Activated naive CD4-positive, alpha-beta T cell treated with anti-CD3 and anti-CD28 coated beads, Interleukin-2, amount 50 U/mL, for 72 hours (primary cell): ENCODE measurements at regions not wholly inside any gene's neighbourhood (a gene's known extent, or its start where the extent isn't known, plus 50 kb on each side); places are given as distances from the start of the nearest gene placed in this dataset.

Source experiments
- ATAC-seq, 2 donors: fragments of 150-1000 bp; cut with Tn5 transposase; 2 replicates each; pipeline ENCODE4 v1.10.0; 2021; ENCODE audit warnings: mild to moderate bottlenecking in 2 of 2, moderate library complexity in 2 of 2
- DNase-seq, 2 donors: peaks; one replicate each; pipeline ENCODE4 v3.0.0; 2021 to 2022; ENCODE audit warnings: low spot score in 2 of 2
- H3K27ac Mint-ChIP-seq, 2 donors: one replicate each; pipeline ENCODE4 v1.8.0; 2022; ENCODE audit warnings: mild to moderate bottlenecking in 2 of 2, mixed read lengths in 2 of 2
- H3K36me3 Mint-ChIP-seq, 2 donors: one replicate each; pipeline ENCODE4 v1.8.0; 2022; ENCODE audit warnings: mixed read lengths in 2 of 2
- H3K9me3 Mint-ChIP-seq, 2 donors: one replicate each; pipeline ENCODE4 v1.8.0; 2022; ENCODE audit warnings: mixed read lengths in 2 of 2

DNA sequence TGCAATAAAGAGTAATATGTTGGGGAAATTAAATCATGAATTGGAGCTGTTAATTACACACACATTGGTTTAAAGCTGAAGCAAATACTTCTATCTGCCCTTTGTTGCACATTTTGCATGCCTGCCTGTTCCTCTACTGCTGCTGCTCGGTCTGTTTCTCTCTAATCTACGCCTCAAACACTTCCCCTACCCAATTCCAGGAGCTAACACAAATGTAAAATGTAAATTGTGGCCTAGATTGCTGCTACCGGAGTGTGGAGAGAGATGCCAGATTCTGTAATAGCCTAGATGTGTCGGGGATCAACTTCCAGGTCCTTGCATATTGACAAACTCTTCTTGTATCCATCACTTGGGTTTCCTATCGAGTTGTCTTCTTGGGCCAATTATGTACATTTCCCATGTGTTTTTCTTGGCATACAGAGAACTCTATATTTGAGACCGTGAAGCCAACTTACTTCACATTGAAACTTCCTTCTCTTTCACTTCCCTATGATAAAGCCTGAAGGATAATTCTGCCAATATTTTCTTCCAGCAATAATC, 450.4 kb upstream of the NR2F2 start:
- H3K27ac Mint-ChIP-seq = no peak overlapping the region
- no peak for DNase-seq
- ATAC-seq = no peak
- no peaks in the 10 kb centered on the region for H3K9me3 Mint-ChIP-seq
- peaks cover 0 to 9% of the 10 kb centered on the region in 2 donors for H3K36me3 Mint-ChIP-seq

DNA sequence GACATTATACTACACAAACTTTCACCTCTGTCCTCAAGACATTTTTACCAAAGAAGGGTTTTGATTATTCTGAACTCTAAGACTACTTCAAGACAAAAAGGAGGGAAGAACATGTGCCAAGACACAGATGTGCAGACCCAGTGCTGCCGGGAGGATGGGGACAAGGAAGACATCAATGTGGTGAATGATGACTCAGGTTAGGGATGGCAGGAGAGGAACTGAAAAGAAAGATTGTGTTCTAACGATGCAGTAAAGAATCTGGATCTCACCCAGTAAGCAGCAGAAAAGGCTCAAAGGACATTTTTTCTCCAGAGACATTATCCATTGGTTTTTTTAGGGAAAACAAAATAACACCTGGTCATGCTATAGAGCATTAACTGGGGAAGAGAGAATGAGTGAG, 449.9 kb upstream of the NR2F2 start:
- H3K9me3 Mint-ChIP-seq = no peaks in the 10 kb centered on the region
- no peak for DNase-seq
- H3K36me3 Mint-ChIP-seq = peaks cover 0 to 9% of the 10 kb centered on the region in 2 donors
- no peak overlapping the region for H3K27ac Mint-ChIP-seq
- ATAC-seq = no peak

DNA sequence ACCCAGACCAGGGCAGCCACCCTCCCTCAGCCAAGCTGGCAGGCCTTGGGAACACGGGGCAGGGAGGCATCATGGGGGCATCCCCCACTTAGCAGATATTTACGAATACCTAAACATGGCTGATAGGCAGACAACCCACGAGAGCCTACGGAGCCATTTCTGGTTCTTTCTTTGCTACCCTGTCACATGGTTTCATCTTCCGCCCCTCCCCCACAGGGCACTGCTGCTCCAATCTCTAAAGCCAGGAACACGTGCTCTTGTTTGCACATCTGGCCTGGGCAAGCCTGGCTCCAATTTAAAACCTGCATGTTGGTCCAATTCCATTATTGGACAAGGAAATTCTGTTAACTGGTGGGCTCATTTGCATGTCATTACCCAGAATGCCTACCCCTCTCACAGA, 447.4 kb upstream of the NR2F2 start:
- DNase-seq (no peak), ATAC-seq (no peak)
- Mint-ChIP-seq H3K9me3 (no peaks in the 10 kb centered on the region), H3K27ac (no peak overlapping the region), H3K36me3 (peaks cover 0 to 15% of the 10 kb centered on the region in 2 donors)

DNA sequence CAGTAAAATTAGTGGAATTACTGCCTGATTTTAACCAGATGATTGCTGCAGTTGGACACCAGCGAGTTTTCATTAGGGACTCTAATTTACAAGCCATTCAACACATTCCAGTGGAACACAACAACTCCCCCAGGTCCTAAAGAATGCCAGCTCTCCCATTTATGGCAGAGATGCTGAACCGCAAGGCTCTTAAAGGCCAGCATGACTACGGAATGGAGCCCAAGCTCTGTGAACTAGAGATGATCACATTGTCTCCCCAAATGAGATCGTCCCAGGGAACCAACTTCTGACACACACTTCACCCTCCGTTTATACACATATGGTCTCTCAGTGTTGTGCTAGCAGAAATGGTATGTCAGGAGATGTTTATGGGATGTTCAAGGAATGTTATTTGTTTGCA, 446.2 kb upstream of the NR2F2 start:
- DNase-seq = no peak
- no peak for ATAC-seq
- H3K27ac Mint-ChIP-seq = no peak overlapping the region
- peaks cover 0 to under 1% of the 10 kb centered on the region in 2 donors for H3K9me3 Mint-ChIP-seq
- peaks cover 0 to 15% of the 10 kb centered on the region in 2 donors for H3K36me3 Mint-ChIP-seq

DNA sequence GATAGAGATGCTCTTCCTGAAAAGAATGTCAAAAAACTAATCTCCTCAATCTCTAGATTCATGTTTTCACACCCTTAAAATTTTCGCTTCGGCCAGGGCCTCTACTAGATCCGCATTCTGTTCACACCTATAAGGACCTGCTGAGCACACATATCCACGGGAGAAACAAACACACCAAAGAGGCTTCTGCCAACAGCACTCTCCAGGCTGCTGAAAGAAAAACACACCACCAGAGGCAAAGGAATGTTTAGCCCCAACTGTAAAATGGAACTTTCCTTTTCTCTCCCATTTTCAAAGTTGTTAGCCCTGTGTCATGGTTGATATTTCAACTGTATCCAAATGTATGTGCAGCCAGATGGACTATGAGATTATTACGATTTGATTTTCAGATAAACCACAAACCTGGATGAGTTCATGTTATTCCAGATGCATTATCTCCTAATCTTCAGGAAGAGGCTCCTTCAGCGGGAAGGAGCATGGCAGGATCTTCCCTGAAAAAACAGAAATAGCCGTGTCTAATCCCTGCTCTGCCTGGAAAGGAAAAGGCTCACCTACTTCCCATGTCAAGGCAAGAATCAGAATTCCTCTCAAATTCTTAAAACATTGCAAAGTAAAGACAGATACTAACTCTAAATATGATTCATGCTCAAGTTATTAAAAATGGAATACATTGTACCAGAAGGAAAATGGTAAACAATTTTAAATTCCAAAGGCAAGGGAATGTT, 442.7 kb upstream of the NR2F2 start:
- Mint-ChIP-seq H3K27ac (no peak overlapping the region), H3K36me3 (peaks cover 0 to 7% of the 10 kb centered on the region in 2 donors), H3K9me3 (peaks cover 0 to 5% of the 10 kb centered on the region in 2 donors)
- no peak for DNase-seq
- ATAC-seq = no peak

DNA sequence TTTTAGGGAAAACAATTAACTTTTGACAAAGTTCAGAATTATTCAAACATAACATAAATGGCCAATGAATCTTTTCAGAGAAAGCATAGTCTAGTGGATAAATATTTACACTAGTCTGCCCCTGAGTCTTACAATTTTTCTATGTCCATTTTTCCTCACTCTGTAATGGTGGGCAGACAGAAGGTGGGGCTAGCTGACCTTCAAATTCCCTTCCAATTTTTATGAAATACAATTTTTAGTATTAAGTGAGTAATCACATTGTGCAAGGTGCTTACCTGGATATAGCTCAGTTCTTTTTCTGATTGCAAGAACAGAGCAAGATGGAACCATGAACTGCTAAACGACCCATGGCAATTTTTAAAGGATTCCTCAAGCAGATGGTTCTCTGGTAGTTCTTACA, 441.7 kb upstream of the NR2F2 start:
- Mint-ChIP-seq H3K27ac (no peak overlapping the region), H3K36me3 (peaks cover 0 to 7% of the 10 kb centered on the region in 2 donors), H3K9me3 (peaks cover 0 to 10% of the 10 kb centered on the region in 2 donors)
- DNase-seq (no peak), ATAC-seq (no peak)

DNA sequence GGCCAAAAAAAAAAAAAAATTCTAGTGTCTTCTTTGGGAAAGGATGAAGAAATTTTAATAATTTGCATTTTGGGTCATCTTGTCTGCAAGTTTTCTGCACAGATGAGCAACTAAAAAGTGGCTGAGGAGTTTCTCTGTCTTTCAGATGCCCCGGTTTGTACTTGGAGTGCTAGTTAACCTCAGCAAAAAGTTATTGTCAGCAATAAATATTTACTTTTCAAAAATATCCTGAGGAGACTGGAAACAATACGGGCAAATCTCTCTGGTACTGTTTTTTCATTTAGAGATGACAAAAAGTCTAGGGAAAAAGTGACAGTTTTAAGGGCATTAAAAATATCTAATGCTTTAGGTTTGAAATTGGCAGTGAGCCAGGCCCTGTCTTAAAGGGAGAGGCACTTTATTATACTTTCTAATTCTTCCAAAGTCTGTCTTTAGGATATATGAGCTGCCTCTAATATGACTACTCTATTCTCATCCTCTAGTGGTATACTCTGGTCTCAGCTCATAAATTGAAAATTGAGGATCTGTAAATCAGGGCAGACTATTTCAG, 436.0 kb upstream of the NR2F2 start:
- DNase-seq = no peak
- peaks cover 0 to 7% of the 10 kb centered on the region in 2 donors for H3K9me3 Mint-ChIP-seq
- no peak overlapping the region for H3K27ac Mint-ChIP-seq
- ATAC-seq = no peak
- H3K36me3 Mint-ChIP-seq = no peaks in the 10 kb centered on the region

DNA sequence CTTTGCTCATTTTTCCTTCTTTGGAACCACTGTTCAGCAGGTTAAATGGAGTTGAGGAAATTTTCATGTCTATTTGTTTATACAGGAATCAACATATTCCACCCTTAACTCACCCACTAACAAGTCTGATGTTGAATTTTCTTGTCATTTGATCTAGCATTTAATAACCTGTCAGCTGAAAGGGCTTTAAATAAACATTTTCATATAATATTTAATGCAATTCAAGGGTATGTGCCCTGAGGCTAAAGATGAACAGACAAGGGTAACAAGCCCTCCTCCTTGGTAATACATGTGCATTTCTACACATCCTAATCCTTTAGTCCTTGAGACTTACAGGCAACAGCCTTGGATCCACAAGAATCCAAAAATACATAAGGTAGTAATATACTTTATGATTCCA, 435.0 kb upstream of the NR2F2 start:
- no peak for DNase-seq
- Mint-ChIP-seq H3K9me3 (peaks cover 0 to 5% of the 10 kb centered on the region in 2 donors), H3K27ac (no peak overlapping the region), H3K36me3 (no peaks in the 10 kb centered on the region)
- ATAC-seq = no peak

DNA sequence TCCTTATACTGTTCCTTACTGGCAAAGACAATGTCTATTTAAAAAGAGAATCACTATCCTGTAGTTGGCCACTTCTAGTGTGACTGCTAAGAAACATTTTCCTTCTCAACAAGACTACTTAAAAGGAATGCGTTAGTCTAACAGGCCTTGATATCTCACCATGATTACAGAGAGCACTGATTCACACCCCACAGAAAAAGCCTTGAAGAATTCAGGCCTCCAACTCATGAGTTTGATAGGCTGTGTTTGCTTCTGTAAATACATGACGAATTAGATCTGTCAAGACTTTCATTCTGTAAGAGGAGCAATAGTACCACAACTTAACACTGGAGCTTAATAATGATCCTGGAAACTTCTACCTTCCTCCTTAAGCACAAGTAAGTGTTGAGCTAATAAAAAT, 432.8 kb upstream of the NR2F2 start:
- no peak overlapping the region for H3K27ac Mint-ChIP-seq
- H3K36me3 Mint-ChIP-seq = no peaks in the 10 kb centered on the region
- no peak for DNase-seq
- peaks cover 0 to 5% of the 10 kb centered on the region in 2 donors for H3K9me3 Mint-ChIP-seq
- no peak for ATAC-seq

DNA sequence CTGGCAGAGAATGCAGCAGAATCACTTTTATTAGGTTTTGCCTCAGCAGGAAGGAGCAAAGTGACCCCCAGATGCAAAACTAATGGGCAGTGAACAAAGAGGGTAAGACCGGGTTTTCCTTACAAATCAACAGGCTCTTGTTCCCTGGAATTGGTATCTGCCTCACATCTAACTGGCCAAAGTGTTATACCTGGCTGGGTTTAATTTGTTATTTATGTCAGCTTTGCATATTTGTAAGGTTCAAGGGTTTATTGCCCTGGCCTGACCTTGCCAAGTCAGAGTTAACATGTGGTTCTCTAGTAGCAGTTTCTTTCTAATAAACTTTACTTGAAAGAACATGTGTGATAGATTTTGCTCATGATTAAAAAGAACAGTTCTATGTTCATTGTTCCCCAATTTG, 431.7 kb upstream of the NR2F2 start:
- no peaks in the 10 kb centered on the region for H3K36me3 Mint-ChIP-seq
- no peak for DNase-seq
- H3K27ac Mint-ChIP-seq = no peak overlapping the region
- H3K9me3 Mint-ChIP-seq = no peaks in the 10 kb centered on the region
- no peak for ATAC-seq

DNA sequence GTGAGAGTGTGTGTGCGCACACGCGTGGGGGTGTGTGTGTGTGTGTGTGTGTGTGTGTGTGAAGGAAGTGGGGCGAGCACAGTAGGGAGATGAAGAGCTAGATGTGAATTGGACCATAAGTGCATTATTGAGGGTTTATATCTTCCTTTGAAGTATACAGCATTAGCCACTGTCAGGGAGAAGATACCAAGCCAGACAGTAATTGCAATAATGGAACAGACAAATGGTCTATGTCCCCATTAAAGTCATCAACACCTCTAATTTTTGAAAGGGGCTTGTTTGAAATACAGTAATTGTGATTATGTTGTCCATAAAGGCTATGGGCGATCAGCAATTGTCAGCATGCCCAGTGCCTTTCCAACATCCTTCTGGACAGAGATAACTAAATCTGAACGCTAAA, 429.2 kb upstream of the NR2F2 start:
- DNase-seq = no peak
- Mint-ChIP-seq H3K9me3 (no peaks in the 10 kb centered on the region), H3K27ac (no peak overlapping the region), H3K36me3 (no peaks in the 10 kb centered on the region)
- ATAC-seq = no peak

DNA sequence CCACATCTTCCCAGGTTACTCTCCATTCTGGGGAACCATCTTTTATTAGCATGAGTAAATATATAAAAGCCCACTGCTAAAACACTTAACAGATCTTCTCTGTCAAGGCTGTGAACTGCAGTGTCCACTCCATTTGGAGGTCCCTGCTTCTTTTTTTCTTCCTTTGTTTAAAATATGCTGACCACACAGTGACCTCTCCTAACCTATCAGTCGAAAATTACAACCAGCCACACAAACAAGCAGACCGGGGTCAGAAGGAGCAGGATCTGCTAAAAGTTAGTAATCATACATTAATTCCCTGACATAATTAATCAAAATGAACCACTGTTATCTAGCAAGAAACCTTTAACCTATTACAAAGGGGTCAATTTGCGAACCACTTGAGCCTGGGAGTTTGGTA, 427.9 kb upstream of the NR2F2 start:
- Mint-ChIP-seq H3K36me3 (no peaks in the 10 kb centered on the region), H3K9me3 (no peaks in the 10 kb centered on the region), H3K27ac (no peak overlapping the region)
- ATAC-seq (no peak), DNase-seq (no peak)

DNA sequence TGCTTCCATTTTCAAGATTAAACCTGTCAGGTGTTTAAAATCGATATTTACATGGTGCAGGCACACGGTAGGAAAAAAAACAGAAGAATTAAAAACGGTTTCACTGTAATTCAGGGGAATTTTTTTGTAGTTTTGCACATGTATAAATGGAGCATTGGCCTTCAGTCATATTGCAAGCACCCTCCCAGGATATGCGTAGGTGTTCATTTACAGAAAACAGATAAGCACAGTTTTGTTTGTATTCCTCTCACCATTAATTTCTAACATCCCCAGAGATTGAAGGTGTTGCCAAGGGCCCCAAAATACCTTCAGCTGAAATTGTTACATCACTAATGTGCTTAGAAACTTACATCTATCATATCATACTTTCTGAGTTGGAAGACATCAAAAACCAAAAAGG, 427.1 kb upstream of the NR2F2 start:
- Mint-ChIP-seq H3K9me3 (no peaks in the 10 kb centered on the region), H3K36me3 (no peaks in the 10 kb centered on the region)

DNA sequence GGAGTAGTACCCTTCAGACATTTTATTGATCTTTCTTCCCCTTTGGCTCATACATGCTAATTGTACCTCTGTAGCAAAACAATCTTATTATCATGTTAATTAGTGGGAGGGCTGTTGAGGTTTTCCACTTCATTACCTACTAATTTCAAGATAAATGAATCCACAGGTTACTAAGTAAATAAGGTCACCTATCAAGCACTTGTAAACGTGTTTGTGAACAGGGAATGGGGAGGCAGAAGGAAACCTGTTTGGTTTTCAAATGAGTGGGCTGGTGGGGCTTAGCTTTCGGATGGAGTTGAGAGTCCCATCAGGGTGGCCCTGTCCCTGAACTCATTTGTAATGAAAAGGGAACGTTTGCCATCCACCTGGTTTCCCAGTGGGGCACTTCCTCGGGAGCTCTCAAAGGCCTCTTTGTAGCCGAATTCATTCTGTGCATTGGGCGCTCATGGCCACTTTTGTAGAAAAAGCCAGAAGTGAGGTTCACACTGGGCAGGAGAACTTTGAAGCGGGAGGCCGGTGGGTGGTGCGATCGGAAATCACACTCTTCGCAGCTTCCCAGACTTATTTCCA, 419.8 kb upstream of the NR2F2 start:
- H3K9me3 Mint-ChIP-seq = no peaks in the 10 kb centered on the region
- no peak for DNase-seq
- ATAC-seq = no peak
- no peaks in the 10 kb centered on the region for H3K36me3 Mint-ChIP-seq
- H3K27ac Mint-ChIP-seq = no peak overlapping the region

More for the DNA sequence above, 427.1 kb upstream of the NR2F2 start:
- ATAC-seq = no peak
- DNase-seq = no peak
- no peak overlapping the region for H3K27ac Mint-ChIP-seq

DNA sequence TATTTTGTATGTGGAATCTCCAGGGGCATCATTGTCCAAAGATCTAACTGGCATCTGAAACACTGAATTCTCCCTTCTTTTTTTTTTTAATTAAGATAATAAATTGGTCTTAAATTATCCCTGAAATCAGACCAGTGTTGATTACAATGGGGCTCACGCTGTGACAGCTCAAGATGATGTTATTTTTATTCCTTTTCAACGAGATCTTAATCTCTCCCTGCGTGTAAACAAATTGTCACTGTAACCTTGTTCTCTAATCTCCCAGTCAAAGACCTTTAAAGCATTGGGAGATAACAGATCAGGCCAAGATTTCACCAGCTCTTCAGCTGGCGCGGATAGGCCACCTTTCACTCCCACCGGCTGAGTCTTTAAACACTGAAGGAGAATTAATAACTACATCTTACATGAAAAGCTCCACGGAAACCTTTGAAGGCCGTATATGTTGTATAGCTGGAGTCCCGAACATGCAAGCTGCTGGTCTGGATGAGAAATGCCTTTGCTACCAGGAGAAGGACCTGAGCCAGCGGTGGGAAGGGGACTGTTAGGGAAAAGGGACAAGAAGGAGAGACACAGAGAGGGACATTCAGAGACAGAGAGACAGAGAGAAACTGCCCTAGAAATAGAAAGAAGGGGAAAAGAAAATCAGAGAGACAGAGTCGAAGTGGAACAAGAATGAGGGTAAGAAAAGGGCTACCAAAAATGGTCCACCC, 418.8 kb upstream of the NR2F2 start:
- no peak overlapping the region for H3K27ac Mint-ChIP-seq
- ATAC-seq = no peak
- H3K9me3 Mint-ChIP-seq = no peaks in the 10 kb centered on the region
- no peaks in the 10 kb centered on the region for H3K36me3 Mint-ChIP-seq
- DNase-seq = no peak

DNA sequence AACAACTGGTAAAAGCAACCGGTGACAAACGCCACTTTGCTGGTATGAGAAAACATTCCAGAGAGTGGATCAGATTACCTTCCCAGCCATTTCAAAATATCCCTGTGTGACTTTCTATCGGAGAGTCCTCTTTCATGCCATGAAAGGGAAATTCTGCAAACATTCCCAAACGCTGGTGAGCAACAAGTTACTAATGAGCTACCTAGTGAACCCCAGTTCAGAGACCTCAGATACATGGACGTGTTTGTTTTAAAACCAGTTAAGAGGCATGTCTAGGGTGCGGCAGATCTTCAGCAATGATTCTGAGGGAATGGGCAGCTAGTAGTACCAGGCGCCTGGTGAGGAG, 418.2 kb upstream of the NR2F2 start:
- Mint-ChIP-seq H3K36me3 (no peaks in the 10 kb centered on the region), H3K9me3 (no peaks in the 10 kb centered on the region), H3K27ac (no peak overlapping the region)
- DNase-seq (no peak), ATAC-seq (no peak)

DNA sequence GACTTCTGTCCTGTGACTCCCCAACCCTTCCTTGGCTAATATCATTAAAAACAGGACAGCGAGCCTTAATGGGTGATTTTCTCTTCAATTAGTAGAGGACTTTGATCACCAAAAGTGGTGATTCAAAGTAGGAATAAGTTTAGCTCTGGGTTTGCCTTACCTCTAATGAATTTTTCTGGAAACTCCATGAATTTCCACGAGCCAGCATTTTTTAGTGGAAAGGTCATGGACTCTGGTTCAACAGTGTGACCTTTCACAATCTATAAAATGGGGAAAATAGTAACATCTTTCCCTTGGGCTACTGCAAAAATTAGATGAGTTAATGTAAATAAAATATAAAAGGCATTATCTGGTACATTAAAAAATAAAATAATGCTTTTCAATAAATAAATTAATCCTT, 417.8 kb upstream of the NR2F2 start:
- Mint-ChIP-seq H3K27ac (no peak overlapping the region), H3K36me3 (no peaks in the 10 kb centered on the region)
- no peak for ATAC-seq

More for the DNA sequence above, 417.8 kb upstream of the NR2F2 start:
- H3K9me3 Mint-ChIP-seq = no peaks in the 10 kb centered on the region
- no peak for DNase-seq
